ENCODE measurements at regions not wholly inside any gene's neighbourhood (a gene's known extent, or its start where the extent isn't known, plus 50 kb on each side); places are given as distances from the start of the nearest gene placed in this dataset.

DNA sequence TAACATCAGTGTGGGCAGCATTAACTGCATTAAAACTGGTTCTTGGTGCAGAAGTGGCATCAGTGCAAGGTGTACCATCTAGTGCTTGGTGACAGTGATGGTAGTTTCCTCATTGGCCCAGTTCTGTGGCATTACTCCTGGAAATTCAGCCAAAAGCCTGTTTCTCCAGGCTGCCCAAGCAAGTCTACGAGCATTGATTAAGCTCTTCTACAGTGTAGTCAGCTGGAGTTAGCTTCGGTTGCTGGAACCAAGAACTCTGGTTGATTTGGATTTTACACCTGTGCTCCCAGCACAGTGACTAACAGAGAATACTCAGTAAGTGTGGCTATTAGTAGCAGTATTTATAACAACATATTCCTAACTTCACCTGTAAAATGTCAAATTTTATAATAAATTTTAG is 84.9 kb upstream of the ZDHHC17 start:
- TF ChIP-seq CTCF (IDR thresholded peaks at IDR 0.05; ENCODE audit: insufficient read depth, low read length): no peak
- no peak for TF ChIP-seq GABPA (IDR thresholded peaks at IDR 0.05; ENCODE audit: low read depth)
- TF ChIP-seq, protein P1, sequence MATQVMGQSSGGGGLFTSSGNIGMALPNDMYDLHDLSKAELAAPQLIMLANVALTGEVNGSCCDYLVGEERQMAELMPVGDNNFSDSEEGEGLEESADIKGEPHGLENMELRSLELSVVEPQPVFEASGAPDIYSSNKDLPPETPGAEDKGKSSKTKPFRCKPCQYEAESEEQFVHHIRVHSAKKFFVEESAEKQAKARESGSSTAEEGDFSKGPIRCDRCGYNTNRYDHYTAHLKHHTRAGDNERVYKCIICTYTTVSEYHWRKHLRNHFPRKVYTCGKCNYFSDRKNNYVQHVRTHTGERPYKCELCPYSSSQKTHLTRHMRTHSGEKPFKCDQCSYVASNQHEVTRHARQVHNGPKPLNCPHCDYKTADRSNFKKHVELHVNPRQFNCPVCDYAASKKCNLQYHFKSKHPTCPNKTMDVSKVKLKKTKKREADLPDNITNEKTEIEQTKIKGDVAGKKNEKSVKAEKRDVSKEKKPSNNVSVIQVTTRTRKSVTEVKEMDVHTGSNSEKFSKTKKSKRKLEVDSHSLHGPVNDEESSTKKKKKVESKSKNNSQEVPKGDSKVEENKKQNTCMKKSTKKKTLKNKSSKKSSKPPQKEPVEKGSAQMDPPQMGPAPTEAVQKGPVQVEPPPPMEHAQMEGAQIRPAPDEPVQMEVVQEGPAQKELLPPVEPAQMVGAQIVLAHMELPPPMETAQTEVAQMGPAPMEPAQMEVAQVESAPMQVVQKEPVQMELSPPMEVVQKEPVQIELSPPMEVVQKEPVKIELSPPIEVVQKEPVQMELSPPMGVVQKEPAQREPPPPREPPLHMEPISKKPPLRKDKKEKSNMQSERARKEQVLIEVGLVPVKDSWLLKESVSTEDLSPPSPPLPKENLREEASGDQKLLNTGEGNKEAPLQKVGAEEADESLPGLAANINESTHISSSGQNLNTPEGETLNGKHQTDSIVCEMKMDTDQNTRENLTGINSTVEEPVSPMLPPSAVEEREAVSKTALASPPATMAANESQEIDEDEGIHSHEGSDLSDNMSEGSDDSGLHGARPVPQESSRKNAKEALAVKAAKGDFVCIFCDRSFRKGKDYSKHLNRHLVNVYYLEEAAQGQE (IDR thresholded peaks at IDR 0.05; ENCODE audit: insufficient replicate concordance, low read depth): no peak
- no peak for TF ChIP-seq POLR2AphosphoS5 (IDR thresholded peaks at IDR 0.05; ENCODE audit: low read depth)

Measured in HL-60 (cell line).